Activated CD4-positive, alpha-beta T cell treated with anti-CD3 and anti-CD28 coated beads, Interleukin-2, Interleukin-4, amounts not matched to agents 100 ng/mL and 50 ng/mL, durations not matched to agents 16 hours and 8 hours (primary cell): ENCODE measurements at regions not wholly inside any gene's neighbourhood (a gene's known extent, or its start where the extent isn't known, plus 50 kb on each side); places are given as distances from the start of the nearest gene placed in this dataset.
"Not testable (repeated sequence)": the region's sequence is repeated elsewhere in the genome, so short reads cannot be mapped to it uniquely, and the experiment has no call there.

ENCODE experiments used
- DNase-seq: peaks from one replicate; pipeline ENCODE4 v3.0.0-alpha.2; 2020; ENCODE audit warnings: low spot score

DNA sequence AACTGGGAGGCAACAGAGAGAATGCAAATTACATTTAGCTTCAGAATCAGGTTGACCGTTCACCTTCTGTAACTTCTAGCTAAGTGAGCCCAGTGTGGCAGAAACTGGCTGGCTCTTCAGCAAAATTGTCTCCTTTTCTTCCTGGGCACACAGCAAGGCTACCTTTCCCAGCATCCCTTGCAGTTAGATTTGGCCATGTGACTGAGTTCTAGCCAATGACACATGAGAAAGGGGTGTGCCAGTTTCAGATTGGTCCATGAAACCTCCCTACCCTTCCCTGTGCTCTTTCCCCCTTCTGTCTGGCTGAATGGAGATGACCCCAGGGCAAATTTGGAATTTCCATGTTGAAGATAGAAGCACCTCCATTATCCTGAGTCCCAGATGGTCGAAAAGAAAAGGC, 72.5 kb upstream of the SMIM23 start:
- no peak for DNase-seq

DNA sequence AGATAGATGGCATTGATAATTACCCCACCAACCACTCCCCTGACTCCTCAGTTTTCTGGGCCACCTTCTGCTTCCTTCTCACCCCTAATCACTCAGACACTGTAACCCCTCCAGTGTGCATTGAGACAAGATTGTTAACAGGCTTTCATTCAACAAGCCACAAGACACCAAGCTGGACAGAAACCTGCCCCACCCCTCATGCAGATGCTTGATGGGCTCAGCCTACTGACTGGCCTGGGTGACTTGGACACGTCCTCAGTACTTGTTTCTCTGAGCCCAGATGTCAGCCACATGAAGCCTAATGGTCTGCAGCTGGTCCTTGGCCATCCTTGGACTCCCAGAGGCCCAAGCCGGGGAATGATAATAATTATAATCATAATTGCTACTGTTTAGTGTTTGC, 71.4 kb upstream of the SMIM23 start:
- DNase-seq, result no peak

DNA sequence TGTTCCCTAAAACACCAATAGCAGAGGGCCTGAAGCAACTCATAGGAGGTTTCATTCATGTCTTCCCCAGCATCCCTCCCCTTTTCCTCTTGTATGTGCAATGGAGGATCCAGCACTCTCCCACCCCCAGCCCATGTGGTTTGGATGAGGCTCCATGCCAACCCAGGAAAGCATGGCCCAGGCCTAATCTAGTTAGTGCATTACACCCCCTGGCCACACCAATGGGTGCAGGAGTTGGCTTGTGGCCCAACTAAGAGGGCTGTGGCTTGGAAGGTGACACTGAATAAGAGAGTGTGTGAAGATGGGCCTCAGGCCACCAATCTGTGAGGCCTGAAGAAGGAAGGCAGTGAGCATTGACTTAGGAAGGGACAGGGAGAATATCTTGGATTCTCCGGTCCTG, 70.8 kb upstream of the SMIM23 start:
- no peak for DNase-seq

- DNase-seq, result no peak
These were observed 70.1 kb upstream of the SMIM23 start for GRCh38 chr5:171715551-171715950.

DNA sequence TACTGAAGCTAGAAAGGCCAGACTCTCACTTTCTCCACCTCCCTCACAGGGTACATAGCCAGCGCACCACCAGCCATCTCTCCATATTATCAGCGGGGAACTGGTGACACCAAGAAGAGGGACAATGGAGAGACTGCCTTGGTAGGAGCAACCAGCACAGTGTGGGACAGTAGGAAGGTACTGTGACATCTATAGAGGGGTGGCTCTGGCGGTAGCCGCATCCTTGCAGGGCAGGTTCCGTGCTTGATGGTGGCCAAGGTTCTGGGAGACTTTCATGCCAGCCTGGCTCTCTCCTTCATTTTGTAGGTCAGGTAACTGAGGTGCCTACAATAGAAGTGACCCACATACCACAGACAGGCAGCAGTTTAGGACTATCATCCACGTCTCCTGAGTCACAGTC, 65.5 kb upstream of the SMIM23 start:
- no peak for DNase-seq

GRCh38 chr5:171721464-171721863, 64.2 kb upstream of the SMIM23 start:
- DNase-seq, result no peak

- DNase-seq, result no peak
These were observed 61.0 kb upstream of the SMIM23 start for GRCh38 chr5:171724468-171725204.

DNA sequence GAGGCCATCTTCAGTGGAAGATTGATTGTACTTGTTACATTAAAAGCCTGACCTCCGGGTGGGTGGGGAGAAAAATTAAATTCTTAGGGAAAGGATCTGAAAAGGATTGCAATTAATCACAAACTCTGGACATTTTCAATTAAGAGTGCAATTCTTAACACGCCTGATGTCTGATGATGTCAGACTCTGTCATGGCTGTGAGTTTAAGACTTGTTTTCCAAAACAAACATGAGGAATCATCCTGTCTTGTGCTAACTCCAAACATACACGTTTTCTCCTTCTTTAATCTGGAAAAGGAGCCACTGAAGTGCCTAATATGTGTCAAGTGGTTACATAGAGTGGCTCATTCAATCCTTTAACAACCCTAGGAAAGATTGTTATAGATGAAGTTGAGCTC, 60.4 kb upstream of the SMIM23 start:
- no peak for DNase-seq

DNA sequence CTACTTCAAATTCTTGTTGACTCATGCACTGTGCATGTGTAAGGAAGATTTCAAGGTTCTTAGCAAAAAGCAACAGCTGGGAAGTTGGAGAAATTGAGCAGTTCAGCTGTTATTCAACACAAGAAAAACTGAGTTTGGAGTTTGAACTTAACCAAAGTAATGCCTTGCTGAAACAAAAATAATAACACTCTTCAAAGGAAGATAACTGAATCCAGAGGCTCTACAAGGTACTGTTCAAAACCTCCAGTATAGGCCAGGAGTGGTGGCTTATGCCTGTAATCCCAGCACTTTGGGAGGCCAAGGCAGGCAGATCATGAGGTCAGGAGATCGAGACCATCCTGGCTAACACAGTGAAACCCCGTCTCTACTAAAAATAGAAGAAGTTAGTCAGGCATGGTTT, 58.8 kb upstream of the SMIM23 start:
- not testable (repeated sequence) for DNase-seq

GRCh38 chr5:171728686-171729085, 56.9 kb upstream of the SMIM23 start:
- DNase-seq, result no peak
